ENCODE measurements at regions not wholly inside any gene's neighbourhood (a gene's known extent, or its start where the extent isn't known, plus 50 kb on each side); places are given as distances from the start of the nearest gene placed in this dataset.

DNA sequence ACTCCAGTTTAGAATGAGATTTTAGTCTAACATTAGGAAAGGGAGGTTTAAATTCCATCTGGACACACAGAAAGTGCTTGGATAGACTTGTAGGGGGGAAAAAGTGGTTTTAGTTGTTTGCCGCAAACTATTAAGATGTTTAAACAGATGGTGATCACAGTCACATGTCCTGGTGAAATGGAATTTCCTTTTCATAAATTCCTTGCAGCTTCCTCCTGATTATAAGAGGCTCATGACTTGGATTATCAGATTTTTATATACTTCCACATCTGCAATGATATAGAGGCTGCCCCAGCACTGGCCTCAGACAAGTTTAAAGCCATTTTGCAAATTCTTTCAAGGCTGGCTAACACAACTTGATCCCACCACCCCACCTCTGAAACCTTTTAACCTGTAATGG lies 106.4 kb upstream of the ARMC3 start:
- no peaks in the 10 kb centered on the region for H3K4me1 ChIP-seq (ENCODE audit: control insufficient read depth, insufficient read depth, low read length)
- ChIA-PET POLR2A (no interaction called here), CTCF (no interaction called here)
- no peak overlapping the region for H3K27ac ChIP-seq (ENCODE audit: extremely low read depth, low read depth, low read length)
- H3K9me3 ChIP-seq (ENCODE audit: control insufficient read depth, insufficient read depth, low read depth, low read length): no peaks in the 10 kb centered on the region
- no peak overlapping the region for H3K4me3 ChIP-seq (ENCODE audit: low read depth, low read length)
- H3K36me3 ChIP-seq (ENCODE audit: control insufficient read depth in 2 of 2, insufficient read depth in 1 of 2, low read length in 2 of 2): no peaks in the 10 kb centered on the region
- TF ChIP-seq KLF10 (tag by site-specific recombination; IDR thresholded peaks at IDR 0.05): no peak
- TF ChIP-seq ZNF521 (tag by site-specific recombination; IDR thresholded peaks at IDR 0.05): no peak

GRCh38 chr10:22816298-22816653 lies 101.9 kb upstream of the PIP4K2A start:
- ChIA-PET POLR2A (no interaction called here), CTCF (interaction anchor here (1.0 kb wide), 1 partner anchor 139 kb away, joined by 7 read pairs; no protein-coding TSS in a partner anchor)
- Histone ChIP-seq H3K4me3 (ENCODE audit: low read depth, low read length) (no peak overlapping the region), H3K9me3 (ENCODE audit: control insufficient read depth, insufficient read depth, low read depth, low read length) (no peaks in the 10 kb centered on the region), H3K36me3 (ENCODE audit: control insufficient read depth in 2 of 2, insufficient read depth in 1 of 2, low read length in 2 of 2) (no peaks in the 10 kb centered on the region), H3K27ac (ENCODE audit: extremely low read depth, low read depth, low read length) (no peak overlapping the region), H3K4me1 (ENCODE audit: control insufficient read depth, insufficient read depth, low read length) (no peaks in the 10 kb centered on the region; the same call in 1 of the 2 replicates)
- TF ChIP-seq ZNF341 (tag by site-specific recombination; IDR thresholded peaks at IDR 0.05; ENCODE audit: low read depth) (no peak), ZNF792 (tag by site-specific recombination; IDR thresholded peaks at IDR 0.05) (0 out of 2 replicates have a peak, but pooled peaks have one; percentile 48), ZNF239 (tag by site-specific recombination; IDR thresholded peaks at IDR 0.05) (no peak), ZIC2 (tag by site-specific recombination; IDR thresholded peaks at IDR 0.05) (no peak), ZNF157 (tag by site-specific recombination; IDR thresholded peaks at IDR 0.05) (no peak), ZNF843 (tag by site-specific recombination; IDR thresholded peaks at IDR 0.05) (no peak), PRDM10 (tag by site-specific recombination; IDR thresholded peaks at IDR 0.05) (no peak), ZBTB20 (tag by site-specific recombination; IDR thresholded peaks at IDR 0.05) (peak; percentile 41; the same call in 1 of the 2 replicates)

- TF ChIP-seq, protein P1, sequence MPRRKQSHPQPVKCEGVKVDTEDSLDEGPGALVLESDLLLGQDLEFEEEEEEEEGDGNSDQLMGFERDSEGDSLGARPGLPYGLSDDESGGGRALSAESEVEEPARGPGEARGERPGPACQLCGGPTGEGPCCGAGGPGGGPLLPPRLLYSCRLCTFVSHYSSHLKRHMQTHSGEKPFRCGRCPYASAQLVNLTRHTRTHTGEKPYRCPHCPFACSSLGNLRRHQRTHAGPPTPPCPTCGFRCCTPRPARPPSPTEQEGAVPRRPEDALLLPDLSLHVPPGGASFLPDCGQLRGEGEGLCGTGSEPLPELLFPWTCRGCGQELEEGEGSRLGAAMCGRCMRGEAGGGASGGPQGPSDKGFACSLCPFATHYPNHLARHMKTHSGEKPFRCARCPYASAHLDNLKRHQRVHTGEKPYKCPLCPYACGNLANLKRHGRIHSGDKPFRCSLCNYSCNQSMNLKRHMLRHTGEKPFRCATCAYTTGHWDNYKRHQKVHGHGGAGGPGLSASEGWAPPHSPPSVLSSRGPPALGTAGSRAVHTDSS (tag by site-specific recombination; IDR thresholded peaks at IDR 0.05): no peak
- TF ChIP-seq PRDM10 (tag by site-specific recombination; IDR thresholded peaks at IDR 0.05): peak; percentile 86
- CTCF ChIA-PET: no interaction called here
- Histone ChIP-seq H3K27ac (ENCODE audit: extremely low read depth, low read depth, low read length) (no peak overlapping the region), H3K9me3 (ENCODE audit: control insufficient read depth, insufficient read depth, low read depth, low read length) (no peaks in the 10 kb centered on the region), H3K4me1 (ENCODE audit: control insufficient read depth, insufficient read depth, low read length) (no peaks in the 10 kb centered on the region; the same call in 1 of the 2 replicates), H3K4me3 (ENCODE audit: low read depth, low read length) (no peak overlapping the region), H3K36me3 (ENCODE audit: control insufficient read depth in 2 of 2, insufficient read depth in 1 of 2, low read length in 2 of 2) (no peaks in the 10 kb centered on the region)
- POLR2A ChIA-PET: no interaction called here
These were observed 96.5 kb upstream of the PIP4K2A start for GRCh38 chr10:22810643-22811465.

Data from HEK293 (cell line).